ENCODE measurements at regions not wholly inside any gene's neighbourhood (a gene's known extent, or its start where the extent isn't known, plus 50 kb on each side); places are given as distances from the start of the nearest gene placed in this dataset.

DNA sequence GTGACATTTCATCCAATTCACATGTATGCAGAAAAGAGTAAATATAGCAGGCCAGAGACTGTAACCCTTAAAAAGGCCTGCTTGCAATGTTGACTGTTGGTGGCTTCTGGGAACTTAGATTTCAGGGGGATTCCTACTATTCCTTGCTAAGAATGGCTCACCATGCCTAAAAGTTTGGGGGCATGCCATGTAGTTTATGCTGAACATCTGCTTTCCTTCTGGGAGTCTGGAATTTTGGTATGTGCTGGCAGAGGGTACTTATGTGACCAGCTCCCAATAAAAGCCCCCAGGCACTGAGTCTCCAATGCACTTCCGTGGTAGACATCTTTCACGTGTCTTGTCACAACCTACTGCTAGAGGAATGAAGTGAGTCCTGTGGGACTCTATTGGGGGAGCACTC, 88.4 kb upstream of the PCDH8 start:
- peaks cover 4% of the 10 kb centered on the region for H3K27me3 Mint-ChIP-seq
- no peaks in the 10 kb centered on the region for H3K4me1 ChIP-seq (ENCODE audit: control insufficient read depth, insufficient read depth, low read length, poor library complexity, severe bottlenecking)
- no peaks in the 10 kb centered on the region for H3K36me3 Mint-ChIP-seq
- no peaks in the 10 kb centered on the region for H3K9me3 ChIP-seq (ENCODE audit: control insufficient read depth in 2 of 2, low read length in 2 of 2)
- ATAC-seq (ENCODE audit: low read depth in 2 of 2), result no peak
- DNase-seq, result no peak
- H3K4me3 Mint-ChIP-seq, result no peak overlapping the region
- no peaks in the 10 kb centered on the region for H3K27me3 ChIP-seq (ENCODE audit: control insufficient read depth, insufficient read depth, low read length)
- H3K36me3 ChIP-seq (ENCODE audit: control insufficient read depth, insufficient read depth, low read length), result no peaks in the 10 kb centered on the region
- H3K4me1 Mint-ChIP-seq, result no peaks in the 10 kb centered on the region
- no peak overlapping the region for H3K4me3 ChIP-seq (ENCODE audit: low read depth, low read length)
- no peaks in the 10 kb centered on the region for H3K9me3 Mint-ChIP-seq
- H3K27ac ChIP-seq (ENCODE audit: insufficient read depth, low read length, poor library complexity, severe bottlenecking), result no peak overlapping the region
- no peak overlapping the region for H3K27ac Mint-ChIP-seq

GRCh38 chr13:52934258-52934657, 85.8 kb upstream of the PCDH8 start:
- no peaks in the 10 kb centered on the region for H3K36me3 ChIP-seq (ENCODE audit: control insufficient read depth, insufficient read depth, low read length)
- H3K36me3 Mint-ChIP-seq, result no peaks in the 10 kb centered on the region
- H3K27me3 Mint-ChIP-seq, result peaks cover 4% of the 10 kb centered on the region
- H3K27me3 ChIP-seq (ENCODE audit: control insufficient read depth, insufficient read depth, low read length), result no peaks in the 10 kb centered on the region
- ATAC-seq (ENCODE audit: low read depth in 2 of 2), result no peak
- no peak overlapping the region for H3K4me3 Mint-ChIP-seq
- H3K9me3 ChIP-seq (ENCODE audit: control insufficient read depth in 2 of 2, low read length in 2 of 2), result no peaks in the 10 kb centered on the region
- no peak overlapping the region for H3K4me3 ChIP-seq (ENCODE audit: low read depth, low read length)
- DNase-seq, result no peak
- H3K9me3 Mint-ChIP-seq, result peaks cover 0 to 1% (median 0%) of the 10 kb centered on the region in 7 donors
- H3K4me1 ChIP-seq (ENCODE audit: control insufficient read depth, insufficient read depth, low read length, poor library complexity, severe bottlenecking), result no peaks in the 10 kb centered on the region
- H3K27ac Mint-ChIP-seq, result no peak overlapping the region
- H3K4me1 Mint-ChIP-seq, result no peaks in the 10 kb centered on the region
- no peak overlapping the region for H3K27ac ChIP-seq (ENCODE audit: insufficient read depth, low read length, poor library complexity, severe bottlenecking)

DNA sequence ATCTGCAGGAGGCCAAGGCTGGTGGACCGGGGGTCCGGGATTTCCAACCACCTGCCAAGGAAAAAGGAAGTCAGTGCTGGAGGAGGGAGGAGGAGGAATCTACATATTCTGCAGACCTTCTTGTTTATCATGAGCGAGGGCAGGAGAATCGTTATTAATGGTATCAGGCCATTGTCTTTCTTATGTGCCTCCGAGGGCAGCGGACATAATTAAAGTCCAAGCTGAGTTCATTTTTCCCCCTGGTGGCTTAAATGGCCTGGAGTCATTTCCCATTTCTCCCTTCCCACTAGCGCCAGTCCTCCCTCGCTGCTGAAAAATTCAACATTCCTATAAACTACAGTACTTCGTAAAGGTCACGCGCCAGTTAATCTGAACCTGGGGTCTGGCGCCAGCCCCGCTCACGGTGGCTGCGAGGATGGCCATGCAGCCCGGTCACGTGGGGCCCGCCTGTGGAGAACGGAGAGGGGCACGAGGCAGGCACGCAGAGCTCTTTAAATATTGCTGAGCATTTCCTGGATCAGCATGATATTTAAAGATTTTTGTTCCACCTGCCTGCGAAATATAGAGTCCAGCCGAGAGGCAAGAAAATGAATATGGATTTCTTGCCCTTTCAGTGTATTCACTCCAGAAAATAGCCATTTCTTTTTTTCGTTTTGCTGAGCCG, 85.2 kb upstream of the PCDH8 start:
- H3K27ac Mint-ChIP-seq, result no peak overlapping the region
- ATAC-seq (ENCODE audit: low read depth in 2 of 2), result no peak
- no peaks in the 10 kb centered on the region for H3K4me1 ChIP-seq (ENCODE audit: control insufficient read depth, insufficient read depth, low read length, poor library complexity, severe bottlenecking)
- H3K9me3 Mint-ChIP-seq, result peaks cover 0 to 1% (median 0%) of the 10 kb centered on the region in 7 donors
- no peak overlapping the region for H3K27ac ChIP-seq (ENCODE audit: insufficient read depth, low read length, poor library complexity, severe bottlenecking)
- no peak overlapping the region for H3K4me3 ChIP-seq (ENCODE audit: low read depth, low read length)
- no peaks in the 10 kb centered on the region for H3K27me3 ChIP-seq (ENCODE audit: control insufficient read depth, insufficient read depth, low read length)
- H3K4me1 Mint-ChIP-seq, result no peaks in the 10 kb centered on the region
- H3K36me3 Mint-ChIP-seq, result no peaks in the 10 kb centered on the region
- H3K4me3 Mint-ChIP-seq, result no peak overlapping the region
- no peak for DNase-seq
- H3K36me3 ChIP-seq (ENCODE audit: control insufficient read depth, insufficient read depth, low read length), result no peaks in the 10 kb centered on the region
- peaks cover 4% of the 10 kb centered on the region for H3K27me3 Mint-ChIP-seq
- no peaks in the 10 kb centered on the region for H3K9me3 ChIP-seq (ENCODE audit: control insufficient read depth in 2 of 2, low read length in 2 of 2)

DNA sequence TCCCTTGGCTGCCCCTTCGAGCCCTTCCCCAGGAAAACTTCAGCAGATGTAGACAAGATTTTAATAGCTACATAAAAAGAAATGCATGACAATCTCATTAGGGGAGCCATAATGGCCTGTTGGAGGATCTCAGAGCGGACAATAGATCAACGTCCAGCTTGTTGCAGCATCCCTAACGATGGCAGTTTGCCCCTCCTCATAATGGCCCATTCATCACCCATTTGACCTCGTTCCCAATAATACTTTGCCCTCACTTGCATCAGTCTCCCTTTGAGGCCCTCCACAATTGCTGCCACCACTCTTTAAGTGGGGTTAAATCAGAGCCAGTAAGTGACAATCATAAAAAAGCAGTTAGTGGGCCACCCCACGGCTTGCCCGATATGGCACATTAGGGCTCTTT, 84.7 kb upstream of the PCDH8 start:
- DNase-seq (no peak), ATAC-seq (ENCODE audit: low read depth in 2 of 2) (no peak)
- Mint-ChIP-seq H3K9me3 (peaks cover 0 to 4% (median 0%) of the 10 kb centered on the region in 7 donors), H3K4me3 (no peak overlapping the region), H3K27me3 (peaks cover 4% of the 10 kb centered on the region), H3K36me3 (no peaks in the 10 kb centered on the region), H3K4me1 (no peaks in the 10 kb centered on the region), H3K27ac (no peak overlapping the region)
- no peaks in the 10 kb centered on the region for H3K27me3 ChIP-seq (ENCODE audit: control insufficient read depth, insufficient read depth, low read length)
- H3K36me3 ChIP-seq (ENCODE audit: control insufficient read depth, insufficient read depth, low read length), result no peaks in the 10 kb centered on the region
- no peak overlapping the region for H3K27ac ChIP-seq (ENCODE audit: insufficient read depth, low read length, poor library complexity, severe bottlenecking)
- no peak overlapping the region for H3K4me3 ChIP-seq (ENCODE audit: low read depth, low read length)
- H3K9me3 ChIP-seq (ENCODE audit: control insufficient read depth in 2 of 2, low read length in 2 of 2), result no peaks in the 10 kb centered on the region
- H3K4me1 ChIP-seq (ENCODE audit: control insufficient read depth, insufficient read depth, low read length, poor library complexity, severe bottlenecking), result no peaks in the 10 kb centered on the region

GRCh38 chr13:52932649-52933048, 84.2 kb upstream of the PCDH8 start:
- no peak overlapping the region for H3K4me3 Mint-ChIP-seq
- H3K27ac Mint-ChIP-seq, result no peak overlapping the region
- Histone ChIP-seq H3K4me3 (ENCODE audit: low read depth, low read length) (no peak overlapping the region), H3K4me1 (ENCODE audit: control insufficient read depth, insufficient read depth, low read length, poor library complexity, severe bottlenecking) (no peaks in the 10 kb centered on the region), H3K36me3 (ENCODE audit: control insufficient read depth, insufficient read depth, low read length) (no peaks in the 10 kb centered on the region), H3K9me3 (ENCODE audit: control insufficient read depth in 2 of 2, low read length in 2 of 2) (no peaks in the 10 kb centered on the region), H3K27ac (ENCODE audit: insufficient read depth, low read length, poor library complexity, severe bottlenecking) (no peak overlapping the region), H3K27me3 (ENCODE audit: control insufficient read depth, insufficient read depth, low read length) (no peaks in the 10 kb centered on the region)
- H3K36me3 Mint-ChIP-seq, result no peaks in the 10 kb centered on the region
- ATAC-seq (ENCODE audit: low read depth in 2 of 2) (no peak), DNase-seq (no peak)
- H3K4me1 Mint-ChIP-seq, result no peaks in the 10 kb centered on the region
- H3K9me3 Mint-ChIP-seq, result peaks cover 0 to 4% (median 0%) of the 10 kb centered on the region in 7 donors
- H3K27me3 Mint-ChIP-seq, result peaks cover 4% of the 10 kb centered on the region

- Mint-ChIP-seq H3K4me3 (no peak overlapping the region), H3K36me3 (no peaks in the 10 kb centered on the region), H3K4me1 (no peaks in the 10 kb centered on the region), H3K9me3 (peaks cover 0 to 4% (median 0%) of the 10 kb centered on the region in 7 donors), H3K27me3 (peaks cover 4% of the 10 kb centered on the region), H3K27ac (no peak overlapping the region)
- no peak for ATAC-seq (ENCODE audit: low read depth in 2 of 2)
- Histone ChIP-seq H3K27me3 (ENCODE audit: control insufficient read depth, insufficient read depth, low read length) (no peaks in the 10 kb centered on the region), H3K9me3 (ENCODE audit: control insufficient read depth in 2 of 2, low read length in 2 of 2) (no peaks in the 10 kb centered on the region), H3K4me1 (ENCODE audit: control insufficient read depth, insufficient read depth, low read length, poor library complexity, severe bottlenecking) (no peaks in the 10 kb centered on the region), H3K27ac (ENCODE audit: insufficient read depth, low read length, poor library complexity, severe bottlenecking) (no peak overlapping the region), H3K4me3 (ENCODE audit: low read depth, low read length) (no peak overlapping the region), H3K36me3 (ENCODE audit: control insufficient read depth, insufficient read depth, low read length) (no peaks in the 10 kb centered on the region)
- no peak for DNase-seq
Measured at GRCh38 chr13:52931539-52932431, 83.3 kb upstream of the PCDH8 start.

DNA sequence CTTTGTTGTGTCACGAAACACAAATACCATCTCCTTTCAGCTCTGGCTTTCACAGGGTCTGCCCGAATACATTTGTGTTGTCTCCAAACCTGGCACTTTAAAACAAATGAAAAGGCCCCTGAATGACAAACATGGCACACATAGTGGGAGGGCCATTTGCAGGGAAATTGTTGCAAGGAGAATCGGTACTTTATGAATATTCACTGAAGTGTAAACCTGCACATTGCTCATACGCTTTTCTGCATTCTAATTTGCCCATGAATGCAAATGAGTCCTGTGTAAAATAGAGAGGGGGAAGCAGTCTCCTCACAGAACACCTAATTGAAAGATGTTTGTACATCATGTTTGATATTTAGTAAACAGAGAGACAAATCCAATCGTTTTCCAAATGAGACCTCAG, 82.7 kb upstream of the PCDH8 start:
- no peak for ATAC-seq (ENCODE audit: low read depth in 2 of 2)

More for the DNA sequence above, 82.7 kb upstream of the PCDH8 start:
- Histone ChIP-seq H3K4me3 (ENCODE audit: low read depth, low read length) (no peak overlapping the region), H3K4me1 (ENCODE audit: control insufficient read depth, insufficient read depth, low read length, poor library complexity, severe bottlenecking) (no peaks in the 10 kb centered on the region), H3K27me3 (ENCODE audit: control insufficient read depth, insufficient read depth, low read length) (no peaks in the 10 kb centered on the region), H3K9me3 (ENCODE audit: control insufficient read depth in 2 of 2, low read length in 2 of 2) (no peaks in the 10 kb centered on the region), H3K27ac (ENCODE audit: insufficient read depth, low read length, poor library complexity, severe bottlenecking) (no peak overlapping the region), H3K36me3 (ENCODE audit: control insufficient read depth, insufficient read depth, low read length) (no peaks in the 10 kb centered on the region)
- DNase-seq, result no peak
- H3K4me3 Mint-ChIP-seq, result no peak overlapping the region
- H3K4me1 Mint-ChIP-seq, result no peaks in the 10 kb centered on the region
- H3K27me3 Mint-ChIP-seq, result peaks cover 4% of the 10 kb centered on the region
- H3K36me3 Mint-ChIP-seq, result no peaks in the 10 kb centered on the region
- no peak overlapping the region for H3K27ac Mint-ChIP-seq
- peaks cover 0 to 4% (median 0%) of the 10 kb centered on the region in 7 donors for H3K9me3 Mint-ChIP-seq
